ENCODE measurements at regions not wholly inside any gene's neighbourhood (a gene's known extent, or its start where the extent isn't known, plus 50 kb on each side); places are given as distances from the start of the nearest gene placed in this dataset.

GRCh38 chr10:36380538-36380937, 738.4 kb upstream of the FZD8 start:
- intact Hi-C loops (cut with micrococcal nuclease) = no loop called here
- Histone ChIP-seq H3K79me2 (ENCODE audit: control insufficient read depth, insufficient read depth, low read length) (no peaks in the 10 kb centered on the region), H3K9me1 (replicated peaks; ENCODE audit: control insufficient read depth, extremely low read depth, insufficient read depth, low read length) (no peaks in the 10 kb centered on the region), H3K9me3 (replicated peaks; ENCODE audit: control insufficient read depth, insufficient read depth, low read length) (no peaks in the 10 kb centered on the region), H3K27me3 (ENCODE audit: control insufficient read depth in 2 of 2, insufficient read depth in 2 of 2, low read length in 2 of 2) (no peaks in the 10 kb centered on the region), H3K4me3 (replicated peaks in 1 of 3; ENCODE audit: insufficient read depth in 1 of 3, low read depth in 1 of 3, low read length in 3 of 3) (no peak overlapping the region), H3K4me1 (ENCODE audit: control insufficient read depth, extremely low read depth, insufficient read depth, low read length) (no peaks in the 10 kb centered on the region), H3K9ac (replicated peaks; ENCODE audit: extremely low read depth, insufficient read depth, low read length) (no peak overlapping the region), H3K27ac (ENCODE audit: insufficient read depth, low read depth, low read length) (no peak overlapping the region), H3K4me2 (ENCODE audit: insufficient read depth, low read length) (no peak overlapping the region), H2AFZ (ENCODE audit: low read depth, low read length) (no peak overlapping the region), H4K20me1 (replicated peaks; ENCODE audit: control insufficient read depth, extremely low read depth, insufficient read depth, low read length) (no peaks in the 10 kb centered on the region), H3K36me3 (ENCODE audit: control insufficient read depth in 2 of 2, extremely low read depth in 1 of 2, insufficient read depth in 2 of 2, low read length in 2 of 2) (no peaks in the 10 kb centered on the region)
- TF ChIP-seq CTCF (IDR thresholded peaks at IDR 0.05; ENCODE audit: extremely low read depth in 1 of 2, insufficient read depth in 1 of 2, low read depth in 1 of 2, low read length in 2 of 2) (no peak), EZH2 (IDR thresholded peaks at IDR 0.05; ENCODE audit: borderline replicate concordance, low read depth, low read length, severe bottlenecking) (no peak), FOS (IDR thresholded peaks at IDR 0.05; ENCODE audit: borderline replicate concordance, insufficient read depth, low read length) (no peak), GATA2 (IDR thresholded peaks at IDR 0.05; ENCODE audit: insufficient read depth, insufficient read length, low read depth, low read length) (no peak), JUN (IDR thresholded peaks at IDR 0.05; ENCODE audit: borderline replicate concordance, insufficient read depth, insufficient read length, low read depth) (no peak), POLR2A (IDR thresholded peaks at IDR 0.05; ENCODE audit: low read depth, low read length) (no peak), MAX (IDR thresholded peaks at IDR 0.05; ENCODE audit: insufficient read depth, insufficient read length) (no peak)
- DNase-seq (ENCODE audit: low read depth, low spot score) = no peak
- FAIRE-seq = no peak
- dilution Hi-C loops (cut with MboI; ENCODE audit: extremely low pct_ligation_motif_present, low sequenced_read_pairs) = no loop called here
- CTCF ChIA-PET = no interaction called here
- POLR2A ChIA-PET = no interaction called here
- BruUV-seq (replicated peaks) = no TSS peak

All from endothelial cell of umbilical vein (primary cell).